ENCODE measurements at regions not wholly inside any gene's neighbourhood (a gene's known extent, or its start where the extent isn't known, plus 50 kb on each side); places are given as distances from the start of the nearest gene placed in this dataset.

GRCh38 chr1:217315346-217315745 is 315.5 kb downstream of the GPATCH2 start:
- no peak for DNase-seq (ENCODE audit: low read depth in 3 of 3, low spot score in 2 of 3)

GRCh38 chr1:217313096-217313495 is 317.8 kb downstream of the GPATCH2 start:
- no peak for DNase-seq (ENCODE audit: low read depth in 3 of 3, low spot score in 2 of 3)

- DNase-seq (ENCODE audit: low read depth in 3 of 3, low spot score in 2 of 3) = no peak
These were observed 319.1 kb downstream of the GPATCH2 start for GRCh38 chr1:217311766-217312165.

DNA sequence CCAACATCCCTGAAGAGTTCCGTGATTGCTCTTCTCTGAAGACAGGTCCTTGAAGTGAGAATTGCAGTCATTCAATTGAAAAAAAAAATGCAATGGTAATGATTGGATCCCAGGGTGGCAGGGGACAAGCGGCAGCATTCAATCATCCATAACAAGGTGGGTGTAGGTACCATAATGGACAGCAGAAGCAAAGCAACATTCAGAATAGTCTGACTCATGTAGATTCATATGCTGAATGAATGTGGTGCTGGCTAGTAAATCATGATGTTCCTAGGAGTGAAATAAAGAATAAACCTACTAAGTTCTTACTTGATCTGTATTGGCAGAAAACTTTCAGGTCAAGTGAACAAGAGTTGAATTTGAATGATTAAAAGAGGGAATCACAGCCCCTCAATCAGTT is 319.6 kb downstream of the GPATCH2 start:
- DNase-seq (ENCODE audit: low read depth in 3 of 3, low spot score in 2 of 3) = no peak

GRCh38 chr1:217281332-217281731 is 349.6 kb downstream of the GPATCH2 start:
- DNase-seq (ENCODE audit: low read depth in 3 of 3, low spot score in 2 of 3) = no peak

DNA sequence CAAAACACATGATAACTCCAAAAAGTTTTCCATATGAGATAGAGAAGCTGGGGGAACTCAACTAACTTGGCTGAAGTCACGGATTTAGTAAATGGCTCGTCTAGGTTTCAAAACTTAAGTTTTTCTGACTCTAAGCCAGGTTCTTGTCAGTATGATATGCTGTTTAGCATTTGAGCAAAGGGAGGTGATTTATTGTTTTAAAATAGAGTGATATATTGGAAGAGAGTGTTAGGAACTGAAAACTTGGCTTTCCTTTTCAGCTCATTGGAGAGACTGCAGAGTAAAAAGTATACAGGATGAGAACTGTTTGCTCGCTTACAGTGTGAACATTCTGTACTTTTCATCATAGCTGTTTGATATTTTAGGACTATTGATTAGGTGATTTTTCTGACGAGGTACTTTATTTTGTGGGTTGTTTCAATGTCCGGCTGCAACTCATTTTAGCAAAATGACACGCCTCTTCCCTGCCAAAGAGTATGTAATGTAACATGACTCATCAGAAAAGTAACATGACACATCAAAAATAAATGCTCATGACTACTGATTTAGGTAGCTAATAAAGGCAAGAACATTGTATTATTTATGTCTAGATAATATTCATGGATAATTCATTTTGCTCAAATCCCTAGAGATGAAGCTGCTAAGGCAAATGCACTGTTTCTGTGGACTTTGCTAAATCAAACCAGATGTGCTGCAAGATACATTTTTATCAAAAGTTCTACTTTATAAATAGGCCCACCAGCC is 355.1 kb downstream of the GPATCH2 start:
- DNase-seq (ENCODE audit: low read depth in 3 of 3, low spot score in 2 of 3) = no peak

DNA sequence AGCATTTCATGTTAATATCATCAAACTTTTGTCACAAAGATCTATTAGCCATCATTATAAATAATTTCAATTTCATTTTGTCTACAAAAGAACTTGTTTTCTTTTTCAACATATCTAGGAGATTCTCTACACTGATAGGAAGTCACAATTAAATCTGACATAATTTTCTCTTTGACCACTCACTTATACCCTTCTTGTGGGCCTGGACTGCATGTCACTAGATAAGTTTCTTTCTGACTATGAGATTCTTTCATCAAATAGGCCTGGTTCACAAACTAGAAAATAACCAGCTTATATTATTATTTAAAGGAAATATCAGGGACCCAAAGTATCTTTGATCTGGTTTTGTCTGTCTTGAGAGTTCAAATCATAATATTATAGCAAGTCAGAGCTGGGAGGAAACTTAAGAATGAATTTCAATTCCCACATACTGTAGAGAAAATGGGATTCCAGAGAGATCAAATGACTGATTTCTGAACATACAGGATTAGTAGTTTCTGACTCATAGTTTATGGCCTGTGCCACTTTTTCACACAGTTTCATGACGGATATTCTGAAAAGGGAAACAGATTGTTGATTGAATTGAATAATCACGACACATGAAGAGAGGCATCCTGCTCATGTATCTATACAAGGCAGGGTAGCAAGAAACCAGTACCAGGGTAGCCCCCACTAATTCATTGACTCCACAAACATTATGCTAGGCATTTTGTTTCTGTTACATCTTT is 355.8 kb downstream of the GPATCH2 start:
- DNase-seq (ENCODE audit: low read depth in 3 of 3, low spot score in 2 of 3) = no peak

GRCh38 chr1:217274416-217274815 is 356.5 kb downstream of the GPATCH2 start:
- DNase-seq (ENCODE audit: low read depth in 3 of 3, low spot score in 2 of 3) = no peak

DNA sequence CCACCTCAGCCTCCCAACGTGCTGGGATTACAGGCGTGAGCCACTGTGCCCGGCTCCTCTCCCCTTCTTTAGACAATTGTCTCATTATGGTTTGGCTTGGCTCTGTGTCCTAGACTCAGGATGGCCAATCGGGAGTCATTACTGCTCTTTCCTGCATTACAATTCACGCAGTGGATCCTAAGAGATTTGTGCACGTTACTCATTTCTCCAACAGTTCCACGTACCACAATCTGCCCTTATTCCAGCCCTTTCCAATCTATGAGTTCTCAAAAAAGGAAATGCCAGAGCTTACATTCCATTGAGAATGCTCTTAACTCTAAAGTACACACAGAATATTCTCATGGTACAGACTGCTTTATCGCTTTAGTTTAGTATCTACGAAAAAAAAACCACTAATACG is 357.0 kb downstream of the GPATCH2 start:
- DNase-seq (ENCODE audit: low read depth in 3 of 3, low spot score in 2 of 3) = no peak

GRCh38 chr1:217272385-217272784 is 358.5 kb downstream of the GPATCH2 start:
- no peak for DNase-seq (ENCODE audit: low read depth in 3 of 3, low spot score in 2 of 3)

GRCh38 chr1:217270101-217270500 is 360.8 kb downstream of the GPATCH2 start:
- DNase-seq (ENCODE audit: low read depth in 3 of 3, low spot score in 2 of 3) = no peak

- no peak for DNase-seq (ENCODE audit: low read depth in 3 of 3, low spot score in 2 of 3)
These were observed 362.8 kb downstream of the GPATCH2 start for GRCh38 chr1:217268058-217268457.

DNA sequence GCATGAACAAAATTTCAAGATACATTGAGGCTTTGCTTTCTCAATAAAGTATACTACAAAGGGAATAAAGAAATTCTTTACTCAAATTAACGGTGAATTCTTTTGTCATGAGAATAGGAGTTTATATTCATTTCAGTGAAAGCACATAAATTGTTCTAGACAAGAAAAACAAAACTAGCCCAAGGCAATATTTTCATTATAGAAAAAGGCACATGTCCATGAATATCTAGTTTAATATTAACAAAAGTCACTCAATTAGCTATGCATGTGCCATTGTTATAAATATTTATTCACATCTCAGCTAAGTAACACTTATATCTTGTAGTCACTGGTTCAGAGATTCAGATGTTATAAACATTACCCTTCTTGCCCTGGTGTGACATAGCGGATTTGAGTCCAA is 369.3 kb downstream of the GPATCH2 start:
- no peak for DNase-seq (ENCODE audit: low read depth in 3 of 3, low spot score in 2 of 3)

DNA sequence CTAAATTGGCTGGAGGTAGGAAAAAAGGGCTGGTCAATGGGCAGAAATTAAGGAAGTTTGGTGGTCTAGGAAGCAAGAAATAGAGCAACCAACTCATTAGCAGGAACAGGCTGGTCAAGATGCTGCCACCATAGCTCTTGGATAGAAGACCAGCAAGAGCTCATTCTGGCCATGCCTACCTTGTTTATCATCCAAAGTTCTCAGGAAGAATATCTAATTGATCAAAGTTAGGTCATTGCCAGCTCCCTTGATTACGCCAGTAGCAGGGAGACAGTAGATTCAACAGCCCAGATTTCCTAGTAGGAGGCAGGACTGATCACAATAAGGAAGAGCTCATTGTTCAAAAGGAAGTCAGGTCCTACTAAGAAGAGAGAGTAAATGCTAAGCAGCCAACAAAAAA is 370.2 kb downstream of the GPATCH2 start:
- no peak for DNase-seq (ENCODE audit: low read depth in 3 of 3, low spot score in 2 of 3)

DNA sequence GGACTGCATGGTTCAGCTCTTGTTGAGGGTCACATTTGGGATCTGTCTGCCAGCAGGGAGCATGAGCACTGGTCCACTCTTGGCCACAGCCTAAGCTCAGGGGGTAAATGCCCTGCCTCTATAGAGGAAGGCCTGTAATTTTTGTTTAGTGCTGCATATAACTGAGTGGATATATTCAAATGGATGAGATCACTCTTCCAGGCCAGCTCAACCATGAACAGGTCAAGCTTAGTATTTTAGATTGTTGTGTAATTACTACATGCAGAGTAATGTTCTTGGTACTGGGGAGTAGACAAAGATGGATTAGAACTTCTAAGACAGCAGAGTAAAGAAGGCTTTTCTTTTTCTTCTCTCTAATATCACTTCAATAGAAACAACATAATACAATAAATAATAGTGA is 376.9 kb downstream of the GPATCH2 start:
- DNase-seq (ENCODE audit: low read depth in 3 of 3, low spot score in 2 of 3) = no peak

GRCh38 chr1:217253351-217253750 is 377.5 kb downstream of the GPATCH2 start:
- DNase-seq (ENCODE audit: low read depth in 3 of 3, low spot score in 2 of 3) = no peak

GRCh38 chr1:217251121-217251520 is 379.8 kb downstream of the GPATCH2 start:
- DNase-seq (ENCODE audit: low read depth in 3 of 3, low spot score in 2 of 3) = no peak

DNA sequence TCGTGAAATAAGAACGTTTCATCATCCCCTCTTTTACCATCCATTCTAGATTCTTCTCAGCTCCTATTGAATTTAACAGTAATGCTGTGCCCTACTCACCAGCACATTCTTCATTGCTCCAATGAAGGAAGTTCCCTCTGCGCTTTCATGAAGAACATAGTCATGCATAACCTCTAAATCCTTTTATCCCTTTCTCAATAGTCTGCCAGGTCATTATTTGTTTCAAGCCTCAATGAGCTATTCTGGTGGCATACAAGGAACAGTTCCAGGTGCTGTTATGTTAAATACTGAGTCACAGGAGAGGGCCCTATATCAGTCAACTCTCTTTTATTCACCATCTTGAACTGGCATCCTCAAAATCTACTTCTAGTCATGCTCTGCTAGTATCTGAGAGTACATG is 381.0 kb downstream of the GPATCH2 start:
- no peak for DNase-seq (ENCODE audit: low read depth in 3 of 3, low spot score in 2 of 3)

GRCh38 chr1:217244971-217245370 is 385.9 kb downstream of the GPATCH2 start:
- DNase-seq (ENCODE audit: low read depth in 3 of 3, low spot score in 2 of 3) = no peak

DNA sequence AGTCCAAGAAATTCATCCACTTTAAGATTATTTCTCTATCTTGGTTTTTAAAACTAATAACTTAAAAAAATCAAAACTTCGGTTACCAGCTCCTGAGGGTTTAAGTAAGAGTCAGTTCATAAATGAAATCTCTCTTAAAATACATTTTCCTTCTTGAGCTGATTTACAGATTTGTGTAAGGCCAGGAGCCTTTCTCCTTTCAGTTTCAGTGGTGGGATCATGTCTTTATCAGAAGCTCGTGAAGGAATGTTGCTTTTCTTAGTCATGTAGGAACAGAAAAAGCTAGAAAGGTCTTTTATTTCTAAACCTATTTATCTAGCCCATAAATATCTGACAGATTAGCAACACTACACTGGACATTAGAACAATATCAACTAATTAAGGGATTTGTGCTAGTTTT is 390.2 kb downstream of the GPATCH2 start:
- DNase-seq (ENCODE audit: low read depth in 3 of 3, low spot score in 2 of 3) = no peak

DNA sequence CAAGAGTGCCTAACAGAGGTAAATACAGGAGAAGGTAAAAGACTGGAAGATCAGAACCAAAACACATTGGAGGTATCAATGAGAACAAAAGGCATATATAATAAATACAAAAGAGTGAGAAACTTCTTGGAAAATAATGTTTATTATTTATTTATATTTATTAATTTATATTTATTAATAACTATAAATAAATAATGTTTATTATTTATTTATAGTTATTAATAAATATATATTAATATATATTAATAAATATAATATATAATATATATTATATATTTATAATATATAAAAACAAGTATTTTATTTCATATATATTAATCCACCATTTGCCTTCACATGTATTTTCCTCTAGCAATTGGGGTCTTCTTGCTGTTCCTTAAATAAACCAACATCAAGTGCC is 391.9 kb downstream of the GPATCH2 start:
- DNase-seq (ENCODE audit: low read depth in 3 of 3, low spot score in 2 of 3) = no peak

DNA sequence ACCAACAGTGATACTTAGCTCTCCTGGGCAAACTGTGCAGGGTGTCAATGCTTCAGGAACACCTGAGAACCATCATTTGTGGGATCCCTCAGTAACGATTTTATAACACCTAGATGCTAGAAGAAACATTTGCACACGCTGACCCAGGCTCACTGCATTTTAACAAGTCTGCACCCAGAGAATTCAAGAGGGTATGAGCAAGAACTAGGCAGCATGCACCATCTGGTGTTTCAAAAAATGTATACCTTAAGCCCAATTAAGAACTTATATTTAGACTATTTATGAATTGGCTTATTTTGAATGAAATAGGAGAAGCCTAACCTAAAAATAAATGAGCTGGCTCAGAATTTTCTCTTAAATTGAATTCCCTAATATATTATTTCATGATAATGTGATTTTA is 400.5 kb downstream of the GPATCH2 start:
- no peak for DNase-seq (ENCODE audit: low read depth in 3 of 3, low spot score in 2 of 3)
